HG02759 (cell line): ENCODE measurements at regions not wholly inside any gene's neighbourhood (a gene's known extent, or its start where the extent isn't known, plus 50 kb on each side); places are given as distances from the start of the nearest gene placed in this dataset.
A peak's percentile ranks its signal among the peaks of the same experiment; 100 is the strongest.

Source experiments
- ATAC-seq: cut with Tn5 transposase; IDR thresholded peaks from one replicate; pipeline ENCODE4 v1.9.1; 2021; ENCODE audit warnings: mild to moderate bottlenecking, moderate library complexity; ENCODE audit not compliant: unreplicated experiment

DNA sequence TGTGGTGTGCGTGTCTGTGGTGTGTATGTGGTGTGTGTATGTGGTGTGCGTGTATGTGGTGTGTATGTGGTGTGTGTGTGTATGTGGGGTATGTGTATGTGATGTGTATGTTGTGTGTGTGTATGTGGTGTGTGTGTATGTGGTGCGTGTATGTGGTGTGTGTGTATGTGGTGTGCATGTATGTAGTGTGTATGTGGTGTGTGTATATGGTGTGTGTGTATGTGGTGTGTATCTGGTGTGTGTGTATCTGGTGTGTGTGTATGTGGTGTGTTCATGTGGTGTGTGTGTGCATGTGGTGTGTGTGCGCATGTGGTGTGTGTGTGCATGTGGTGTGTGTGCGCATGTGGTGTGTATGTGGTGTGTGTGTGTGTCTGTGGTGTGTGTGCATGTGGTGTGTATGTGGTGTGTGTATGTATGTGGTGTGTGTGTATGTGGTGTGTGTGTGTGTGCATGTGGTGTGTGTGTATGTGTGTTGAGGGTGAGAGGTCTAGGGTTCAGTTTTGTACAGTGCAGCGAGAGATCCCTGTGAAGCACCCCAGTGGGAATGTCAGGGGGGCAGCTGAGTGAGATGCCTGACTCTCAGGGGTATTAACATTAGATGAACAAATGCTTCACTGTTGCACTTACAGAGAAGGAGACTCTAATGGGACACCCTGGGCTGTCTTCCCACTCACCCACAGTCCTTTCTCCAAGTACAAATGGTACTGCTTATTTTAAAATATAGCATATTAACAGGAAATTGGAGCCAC, 61.3 kb upstream of the MEDAG start:
- no peak for ATAC-seq

DNA sequence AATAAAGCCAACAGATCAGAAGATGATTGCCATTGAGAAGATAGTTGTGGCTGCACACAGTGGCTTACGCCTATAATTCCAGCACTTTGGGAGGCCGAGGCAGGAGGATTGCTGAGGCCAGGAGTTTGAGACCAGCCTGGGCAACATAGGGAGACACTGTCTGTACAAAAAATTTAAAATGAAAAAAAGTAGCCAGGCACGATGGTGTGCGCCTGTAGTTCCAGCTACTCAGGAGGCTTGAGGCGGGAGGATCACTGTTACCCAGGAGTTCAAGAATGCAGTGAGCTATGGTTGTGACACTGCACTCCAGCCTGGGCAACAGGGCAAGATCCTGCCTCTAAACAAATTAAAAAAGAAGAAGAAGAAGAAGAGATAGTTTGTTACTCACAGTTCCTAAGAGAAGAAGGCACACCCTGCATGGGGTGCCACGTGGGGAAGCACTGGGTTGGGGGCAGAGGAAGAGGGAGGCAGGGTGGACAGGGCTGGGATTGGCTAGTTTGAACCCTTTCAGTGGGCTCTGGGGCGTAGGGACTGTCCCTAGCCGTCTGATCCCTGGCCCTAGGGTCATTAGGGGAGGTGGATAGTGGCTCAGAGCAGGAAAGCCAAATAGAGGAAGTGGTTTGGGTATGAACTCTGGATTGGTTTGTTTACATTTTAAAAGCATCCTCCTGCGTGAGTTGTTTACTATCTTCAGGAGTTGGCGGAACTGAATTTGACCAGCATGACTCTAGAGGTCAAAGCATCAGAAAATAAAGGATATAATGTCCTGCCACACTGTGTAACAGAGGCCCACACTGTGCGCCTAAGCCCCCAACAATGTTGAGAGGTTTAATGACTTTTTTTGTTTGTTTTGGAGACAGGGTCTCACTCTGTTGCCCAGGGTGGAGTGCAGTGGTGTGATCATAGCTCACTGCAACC, 60.5 kb upstream of the MEDAG start:
- ATAC-seq: no peak

DNA sequence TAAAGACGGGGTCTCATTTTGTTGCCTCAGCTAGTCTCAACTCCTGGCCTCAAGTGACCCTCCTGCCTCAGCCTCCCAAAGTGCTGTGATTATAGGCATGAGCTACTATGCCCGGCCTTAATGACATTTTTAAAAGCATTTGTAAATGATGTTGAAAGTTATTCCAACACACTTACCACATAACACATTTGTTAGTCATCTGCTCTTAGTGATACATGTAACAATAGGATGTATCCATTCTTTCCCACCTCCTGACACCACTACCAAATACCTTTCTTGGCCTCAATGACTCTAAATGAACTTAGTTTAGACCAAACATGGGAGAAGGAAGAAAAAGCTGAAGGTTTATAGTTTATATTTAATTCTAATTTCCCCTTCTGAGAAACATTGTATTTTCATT, 59.8 kb upstream of the MEDAG start:
- no peak for ATAC-seq

DNA sequence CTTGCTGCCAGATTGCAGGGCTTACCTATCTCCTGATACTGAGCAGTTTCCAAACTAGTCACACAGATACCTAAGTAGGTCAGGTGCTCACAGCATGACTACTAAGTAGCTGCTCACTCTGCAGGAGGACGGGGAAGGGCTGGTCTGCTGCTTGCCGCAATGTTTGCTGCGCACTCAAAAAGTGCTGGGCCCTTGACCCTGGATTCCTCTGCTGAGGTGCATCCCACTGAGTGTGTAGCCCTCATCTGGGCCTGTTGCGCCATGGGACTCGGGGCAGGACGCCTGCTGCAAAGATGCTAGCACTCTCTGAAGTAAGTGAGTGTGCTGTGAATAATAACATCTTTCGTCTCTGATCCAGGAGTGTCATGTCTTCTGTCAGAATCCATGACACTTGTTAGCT, 59.2 kb upstream of the MEDAG start:
- no peak for ATAC-seq

DNA sequence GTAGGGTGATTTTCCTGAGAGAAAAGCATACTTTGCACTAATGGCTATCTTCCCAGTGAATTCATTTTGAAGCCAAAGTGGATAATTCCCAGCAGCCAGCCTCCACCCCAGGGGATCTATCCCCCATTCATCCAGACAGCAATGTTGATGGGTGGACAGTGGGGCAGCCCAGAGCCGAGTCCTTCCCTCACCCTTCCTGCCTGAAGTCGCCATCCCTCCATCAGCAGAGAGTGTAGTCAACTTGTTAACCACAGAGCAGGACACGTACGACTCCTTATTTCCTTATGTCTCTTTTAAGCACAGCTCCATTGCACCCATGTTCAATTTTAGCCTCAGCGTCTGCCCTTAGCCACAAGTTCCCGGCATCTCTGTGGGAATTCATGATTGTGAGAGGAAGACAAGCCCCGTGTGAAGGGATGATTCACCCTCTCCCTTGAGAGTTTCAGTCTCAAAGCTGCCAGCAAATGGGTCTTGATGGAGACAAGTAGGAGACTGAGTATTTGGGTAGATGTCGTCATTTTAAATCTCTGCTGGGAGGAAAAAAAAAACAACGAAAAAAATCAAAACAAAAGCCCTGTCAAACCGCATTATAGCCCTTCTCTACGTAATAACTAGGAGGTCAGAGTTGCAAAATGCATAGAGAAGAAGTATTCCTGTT, 58.3 kb upstream of the MEDAG start:
- no peak for ATAC-seq

DNA sequence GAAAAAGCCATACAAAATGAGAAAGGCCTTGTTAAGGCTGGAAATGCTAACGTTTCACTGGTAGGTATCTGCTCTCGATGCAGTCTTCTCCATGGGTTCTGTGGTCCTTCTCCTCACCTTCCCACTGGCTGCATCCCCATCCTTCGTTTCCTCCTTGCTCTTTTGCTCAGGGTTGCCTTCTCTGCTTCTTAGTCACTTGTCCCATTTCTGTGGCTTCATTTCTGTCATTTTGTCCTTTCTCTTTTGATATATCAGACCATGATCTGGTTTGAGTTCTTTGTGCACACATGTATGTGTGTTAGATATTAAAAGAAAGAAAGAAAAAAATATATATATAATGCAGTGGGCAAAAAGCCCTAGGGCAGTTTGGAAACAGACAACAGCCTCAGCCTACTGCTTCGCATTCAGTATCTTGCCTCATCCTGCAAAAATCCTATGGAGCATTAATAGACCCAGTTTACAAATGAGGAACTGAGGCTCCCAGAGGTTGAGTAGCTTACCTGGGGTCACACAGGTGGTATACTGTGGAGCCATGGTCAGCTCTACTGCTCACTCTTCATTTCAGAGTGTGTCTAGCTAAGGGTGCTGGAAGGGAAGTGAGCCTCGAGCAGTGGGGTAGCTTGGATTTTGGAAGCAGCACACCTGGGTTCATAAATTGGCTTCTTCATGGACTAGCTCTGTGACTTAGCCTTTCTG, 57.6 kb upstream of the MEDAG start:
- ATAC-seq: no peak

DNA sequence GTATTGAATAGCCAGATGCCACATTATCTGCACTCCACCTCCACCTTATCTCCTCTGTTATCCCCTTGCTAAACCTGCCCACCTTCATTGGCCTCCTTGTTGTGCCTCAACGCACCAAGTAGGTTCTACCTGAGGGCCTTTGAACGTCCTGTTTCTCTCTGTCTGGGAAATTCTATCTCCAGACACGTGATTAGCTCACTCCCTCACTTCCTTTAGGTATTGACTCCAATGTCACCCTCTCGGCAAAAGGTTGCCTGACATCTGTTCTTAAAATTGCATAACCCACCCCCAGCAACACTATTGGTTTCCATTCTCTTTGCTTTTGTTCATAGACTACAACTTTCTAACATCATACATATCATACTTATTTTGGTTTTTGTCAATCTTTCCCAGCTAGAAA, 56.5 kb upstream of the MEDAG start:
- no peak for ATAC-seq

DNA sequence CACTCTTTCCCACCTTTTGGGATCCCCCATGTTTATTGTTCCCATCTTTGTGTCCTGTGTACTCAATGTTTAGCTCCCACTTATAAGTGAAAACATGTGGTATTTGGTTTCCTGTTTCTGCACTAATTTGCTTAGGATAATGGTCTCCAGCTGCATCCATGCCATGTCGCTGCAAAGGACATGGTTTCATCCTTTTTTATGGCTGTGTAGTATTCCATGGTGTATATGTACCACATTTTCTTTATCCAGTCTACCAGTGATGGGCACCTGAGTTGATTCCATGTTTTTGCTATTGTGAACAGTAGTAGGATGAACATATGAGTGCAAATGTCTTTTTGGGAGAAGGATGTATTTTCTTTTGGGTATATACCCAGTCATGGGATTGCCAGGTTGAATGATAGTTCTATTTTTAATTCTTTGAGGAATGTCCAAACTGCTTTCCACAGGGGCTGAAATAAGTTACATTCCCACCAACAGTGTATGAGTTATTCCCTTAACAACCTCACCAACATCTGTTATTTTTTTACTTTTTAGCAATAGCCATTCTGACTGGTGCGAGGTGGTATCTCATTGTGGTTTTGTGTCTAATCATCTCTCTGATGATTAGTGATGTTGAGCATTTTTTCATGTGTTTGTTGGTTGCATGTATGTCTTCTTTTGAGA, 55.7 kb upstream of the MEDAG start:
- ATAC-seq: no peak

DNA sequence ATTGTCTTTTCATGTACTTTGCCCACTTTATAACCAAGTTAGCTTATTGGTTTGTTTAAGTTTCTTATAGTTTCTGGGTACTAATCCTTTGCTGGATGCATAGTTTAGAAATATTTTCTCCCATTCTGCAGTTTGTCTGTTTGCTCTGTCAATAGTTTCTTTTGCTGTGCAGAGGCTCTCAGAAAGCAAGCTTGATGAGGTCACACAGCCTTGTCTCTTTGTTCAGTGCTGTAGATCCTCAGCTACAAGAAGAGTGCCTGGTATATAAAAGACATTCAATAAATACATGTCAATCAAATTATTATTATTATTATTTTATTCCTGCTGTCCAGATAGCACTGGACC, 55.2 kb upstream of the MEDAG start:
- ATAC-seq: no peak

DNA sequence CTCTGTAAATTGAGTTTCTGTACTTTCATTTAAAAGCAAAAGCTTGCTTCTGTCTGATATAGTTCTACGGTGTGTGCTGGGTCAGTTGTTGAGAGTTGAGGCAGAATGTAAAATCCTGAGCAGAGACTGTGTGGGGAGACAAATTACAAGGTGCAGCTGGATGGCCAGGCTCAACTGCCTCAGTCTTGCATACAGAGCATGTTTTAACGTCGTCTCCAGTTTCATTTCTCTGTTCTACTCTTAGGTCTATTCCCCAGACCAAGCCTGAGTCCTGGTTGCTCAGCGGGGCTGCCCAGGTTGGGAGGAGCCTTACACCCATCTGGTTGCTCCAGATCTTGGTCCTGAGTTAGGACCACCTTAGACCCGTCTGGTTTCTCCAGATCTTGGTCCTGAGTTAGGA, 54.4 kb upstream of the MEDAG start:
- peak; percentile 72 for ATAC-seq

DNA sequence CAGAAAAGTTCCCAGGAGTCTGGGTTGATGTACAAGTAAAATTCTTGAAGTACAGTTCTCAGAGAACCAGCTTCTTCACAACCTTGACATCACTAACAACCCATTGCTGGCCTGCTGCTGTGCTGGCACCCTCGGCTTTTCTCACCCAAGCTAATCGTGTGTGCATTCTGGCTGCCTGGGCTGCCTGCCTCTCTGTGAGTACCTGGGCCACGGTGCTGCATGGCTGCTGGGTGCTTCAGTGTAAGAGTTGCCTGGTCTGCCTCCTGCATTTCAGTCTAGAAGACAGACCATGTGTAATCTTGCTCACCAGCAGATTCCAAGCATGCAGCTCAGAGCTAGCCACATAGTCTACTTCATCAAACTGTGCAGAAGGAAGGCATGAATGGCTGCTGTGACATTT, 50.5 kb upstream of the MEDAG start:
- ATAC-seq: no peak

DNA sequence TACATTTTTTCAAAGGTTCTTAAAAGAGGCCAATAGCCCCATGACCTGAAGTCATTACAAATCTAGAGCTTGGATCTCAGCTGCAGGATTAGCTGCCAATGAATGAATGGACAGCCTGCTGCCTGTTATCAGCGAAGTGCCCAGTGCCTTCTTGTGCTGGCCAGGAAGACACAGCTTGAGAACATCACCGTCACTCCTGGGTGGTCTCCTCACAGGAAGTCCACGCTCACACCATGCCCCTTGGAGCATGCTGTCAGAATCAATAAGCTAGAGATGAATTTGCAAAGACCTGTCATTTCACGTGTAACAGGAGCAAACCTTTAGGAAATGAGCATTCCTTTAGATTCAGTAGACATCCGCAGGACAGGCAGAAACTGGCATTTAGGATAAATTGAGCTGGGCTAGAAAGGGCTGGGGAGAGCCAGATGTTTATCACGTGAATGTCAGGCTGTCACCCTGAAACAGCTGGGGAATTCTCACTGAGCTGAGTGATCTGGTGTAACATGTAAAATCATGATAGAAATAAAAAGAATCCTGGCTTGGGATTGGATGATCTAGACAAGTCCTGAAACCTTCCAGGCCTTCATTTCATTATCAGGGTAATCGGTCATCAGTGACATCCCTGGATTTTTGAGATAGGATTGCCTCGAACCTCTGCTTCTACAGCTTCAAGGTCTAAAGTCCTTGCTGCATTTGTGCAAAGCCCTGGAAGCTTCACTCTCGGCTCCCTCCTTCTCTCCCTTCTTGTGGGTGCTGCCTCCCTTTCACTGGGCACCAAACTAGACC, 49.9 kb upstream of the MEDAG start:
- ATAC-seq: no peak
